IPS-NIHi7 (cell line): ENCODE measurements at regions not wholly inside any gene's neighbourhood (a gene's known extent, or its start where the extent isn't known, plus 50 kb on each side); places are given as distances from the start of the nearest gene placed in this dataset.

Experiments
- DNase-seq: peaks from one replicate; pipeline ENCODE4 v3.0.0; 2012; ENCODE audit warnings: mixed read lengths; ENCODE audit errors: extremely low spot score

DNA sequence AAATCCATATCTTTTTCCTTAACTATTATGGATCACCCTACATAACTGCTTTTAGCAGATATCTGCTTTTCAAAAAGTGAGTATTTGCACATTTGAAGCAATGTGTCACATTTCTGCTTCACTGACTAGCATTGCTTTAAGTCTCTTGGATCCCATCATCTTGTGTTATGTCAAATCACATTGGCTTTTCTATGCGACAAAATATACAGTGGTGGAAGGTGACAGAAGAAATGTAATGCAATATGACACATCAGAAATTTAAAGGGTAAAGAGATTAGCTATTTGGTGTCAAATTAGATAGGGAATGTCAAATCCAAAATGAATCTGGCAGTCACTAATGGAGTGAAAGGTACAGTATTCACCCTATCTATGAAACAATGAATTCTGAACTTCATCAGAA lies 1282.1 kb upstream of the PCDH20 start:
- no peak for DNase-seq

- DNase-seq: no peak
Measured at GRCh38 chr13:62696490-62696889, 1280.8 kb upstream of the PCDH20 start.

DNA sequence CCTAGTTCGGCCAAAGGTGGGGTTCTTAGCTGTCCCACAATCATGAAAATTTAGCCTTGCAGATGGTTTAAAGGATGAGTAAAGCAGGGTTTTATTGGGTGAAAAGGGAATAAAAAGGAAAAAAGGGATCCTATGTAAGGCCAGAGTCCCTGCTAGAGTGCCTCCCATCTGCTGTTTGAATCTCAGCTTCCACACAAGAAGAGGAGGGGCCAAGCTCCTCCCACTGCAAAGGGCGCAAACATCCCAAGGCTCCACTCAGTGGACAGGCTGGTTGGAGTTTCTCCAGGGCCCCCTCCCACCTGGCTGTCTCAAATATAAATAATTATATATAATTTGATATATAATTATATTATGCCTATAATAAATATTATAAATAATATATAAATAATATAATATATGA lies 1272.1 kb upstream of the PCDH20 start:
- no peak for DNase-seq

- no peak for DNase-seq
Measured at GRCh38 chr13:62684359-62684758, 1268.7 kb upstream of the PCDH20 start.

DNA sequence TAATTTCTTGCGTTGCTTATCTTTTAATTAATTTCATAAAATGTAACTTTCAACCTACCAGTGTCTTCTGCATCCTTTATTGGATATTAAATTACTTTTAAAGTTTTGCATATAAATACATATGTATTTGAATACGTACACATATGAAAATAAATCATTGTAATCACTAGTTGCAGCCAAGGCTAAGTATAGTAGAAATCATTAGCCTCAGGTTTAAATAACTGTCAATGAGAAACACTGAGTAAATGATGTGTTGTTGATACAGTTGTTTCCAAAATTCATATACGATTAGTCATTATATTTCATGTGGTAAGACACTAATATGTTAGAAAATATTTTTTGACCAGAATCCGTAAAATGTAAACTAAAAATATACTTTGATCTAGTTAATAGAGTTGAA lies 1267.1 kb upstream of the PCDH20 start:
- no peak for DNase-seq

- DNase-seq: no peak
Measured at GRCh38 chr13:62678039-62678438, 1262.4 kb upstream of the PCDH20 start.

DNA sequence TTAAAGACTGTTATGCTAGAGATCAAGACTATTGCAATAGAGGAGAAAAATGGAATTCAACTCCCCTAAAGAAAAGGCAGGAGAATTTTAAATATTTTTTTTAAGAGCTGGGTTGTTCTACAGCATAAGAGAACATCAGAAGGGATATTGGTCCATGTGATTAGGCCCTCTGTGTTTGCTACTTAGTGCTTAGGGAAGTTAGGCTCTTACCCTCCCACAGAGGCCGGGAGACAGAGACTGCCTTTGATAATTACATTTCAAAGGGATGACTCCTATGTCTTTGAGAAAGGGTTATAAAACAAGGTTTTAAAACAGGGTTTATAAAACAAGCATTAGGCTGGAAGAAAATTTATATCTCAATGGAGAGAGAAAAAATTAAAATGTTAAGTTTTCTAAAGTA lies 1248.1 kb upstream of the PCDH20 start:
- DNase-seq: no peak

GRCh38 chr13:62659365-62659764 lies 1243.7 kb upstream of the PCDH20 start:
- DNase-seq: no peak

DNA sequence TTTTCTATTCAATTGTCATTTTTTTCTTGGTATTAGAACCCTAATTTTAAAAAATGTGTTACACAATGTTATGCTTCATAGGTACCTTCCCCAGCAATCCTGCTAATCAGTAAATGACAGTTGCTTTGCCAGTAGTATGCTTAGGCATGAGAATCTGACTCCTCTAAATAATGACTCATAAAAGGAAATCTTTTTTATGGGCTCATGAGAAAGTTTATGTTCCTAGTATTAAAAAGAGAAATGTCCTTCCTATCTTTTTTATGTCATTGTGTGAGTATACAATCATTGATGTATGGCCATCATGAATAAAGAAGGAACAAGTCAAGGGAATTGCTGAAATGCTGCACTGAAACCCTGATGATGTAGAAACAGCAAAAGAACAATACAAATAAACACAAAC lies 1237.7 kb upstream of the PCDH20 start:
- no peak for DNase-seq

DNA sequence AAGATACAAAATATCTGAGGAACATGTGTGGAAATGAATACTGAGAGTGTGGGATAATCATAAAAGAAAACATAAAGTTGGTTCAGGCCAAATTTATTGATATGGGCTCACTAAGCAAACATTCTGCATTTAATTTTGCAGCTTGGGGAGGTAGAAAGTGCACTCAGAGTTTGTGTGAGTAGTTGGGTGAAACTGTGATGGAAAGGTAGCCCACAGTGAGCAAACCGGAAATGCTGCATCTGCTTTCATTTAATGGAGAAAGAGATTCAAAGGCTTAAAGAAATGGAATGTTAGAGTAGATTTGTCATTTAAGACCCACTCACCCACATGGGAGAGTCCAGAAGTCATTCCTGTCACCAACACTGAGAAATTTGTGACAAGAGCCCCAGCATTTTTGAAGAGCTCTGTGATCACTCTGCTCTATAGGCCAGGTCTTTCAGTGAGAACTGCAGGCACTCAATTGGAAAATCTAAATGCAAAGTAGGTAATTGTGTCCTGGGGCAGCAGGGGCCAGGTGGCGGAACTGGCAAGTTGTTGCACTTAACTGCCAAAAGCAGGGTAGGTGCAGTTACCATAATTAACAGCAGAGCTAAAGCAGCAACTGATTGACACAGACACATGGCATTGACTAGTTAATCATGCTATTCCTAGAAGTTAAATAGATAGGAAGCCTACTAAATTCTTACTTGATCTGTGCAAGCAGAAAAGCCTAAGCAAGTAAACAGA lies 1228.3 kb upstream of the PCDH20 start:
- no peak for DNase-seq

- DNase-seq: no peak
Measured at GRCh38 chr13:62643007-62643483, 1227.4 kb upstream of the PCDH20 start.

DNA sequence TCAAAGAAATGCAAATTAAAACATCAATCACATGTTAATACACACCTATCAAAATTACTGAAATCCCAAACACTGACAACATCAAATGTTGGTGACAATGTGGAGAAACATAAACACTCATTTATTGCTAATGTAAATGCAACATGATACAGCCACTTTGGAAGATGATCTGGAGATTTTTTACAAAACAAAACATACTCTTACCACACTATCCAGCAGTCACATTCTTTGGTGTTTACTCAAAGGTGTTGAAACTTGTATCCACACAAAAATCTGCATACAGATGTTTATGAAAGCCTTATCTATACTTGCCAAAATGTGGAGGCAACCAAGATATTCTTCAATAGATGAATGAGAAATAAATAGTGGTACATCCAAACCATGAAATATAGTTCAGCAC lies 1219.5 kb upstream of the PCDH20 start:
- no peak for DNase-seq

DNA sequence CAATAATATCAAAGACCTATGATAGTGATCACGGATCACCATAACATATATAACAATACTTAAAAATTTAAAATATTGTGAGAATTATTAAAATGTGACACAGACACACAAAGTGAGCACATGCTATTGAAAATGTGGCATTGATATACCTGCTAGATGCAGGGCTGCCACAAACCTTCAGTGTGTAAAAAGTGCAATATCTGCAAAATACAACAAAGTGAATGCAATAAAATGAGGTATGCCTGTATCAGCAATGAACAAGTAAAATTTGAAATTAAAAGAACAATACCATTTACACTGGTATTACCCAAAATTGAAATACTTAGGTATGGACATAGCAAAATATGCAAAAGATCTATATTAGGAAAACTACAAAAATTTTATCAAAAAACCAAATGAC lies 1217.8 kb upstream of the PCDH20 start:
- DNase-seq: no peak

GRCh38 chr13:62631619-62632018 lies 1216.0 kb upstream of the PCDH20 start:
- DNase-seq: no peak

DNA sequence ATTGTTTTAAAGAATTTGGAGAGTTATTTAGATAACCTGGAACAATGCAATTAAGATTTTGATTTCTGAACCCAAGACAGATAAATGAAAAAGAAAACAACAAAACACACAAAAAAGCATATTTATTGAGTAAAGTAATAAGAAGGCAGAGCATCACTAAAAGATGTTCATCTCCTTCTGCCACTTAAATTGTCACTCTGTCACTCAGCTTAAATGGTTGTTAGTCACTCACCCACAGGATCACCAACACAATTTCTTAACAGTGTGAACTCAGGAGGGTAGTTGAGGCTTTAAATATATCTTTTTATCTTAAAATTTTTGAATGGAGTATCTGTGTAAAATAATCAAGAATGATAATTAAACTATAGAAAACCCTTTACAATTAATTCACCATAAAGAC lies 1215.5 kb upstream of the PCDH20 start:
- DNase-seq: no peak

DNA sequence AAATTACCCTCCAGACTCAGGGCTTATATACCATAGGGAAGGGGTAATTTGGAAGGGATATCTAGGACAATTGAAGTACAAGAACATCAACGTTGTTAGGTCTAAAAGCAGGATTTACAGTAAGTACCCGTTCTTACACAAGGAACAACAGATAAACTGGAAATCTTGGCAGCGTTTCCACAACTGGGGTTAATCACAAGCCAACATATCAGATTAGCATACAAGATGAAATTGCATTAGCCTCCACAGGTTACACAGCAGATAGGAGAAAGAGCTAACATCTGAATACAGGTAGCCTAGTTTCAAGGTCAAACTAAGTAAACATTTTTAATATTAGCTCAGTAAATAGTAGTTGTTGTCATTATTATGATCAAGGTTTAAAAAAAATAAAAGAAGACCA lies 1214.0 kb upstream of the PCDH20 start:
- no peak for DNase-seq

DNA sequence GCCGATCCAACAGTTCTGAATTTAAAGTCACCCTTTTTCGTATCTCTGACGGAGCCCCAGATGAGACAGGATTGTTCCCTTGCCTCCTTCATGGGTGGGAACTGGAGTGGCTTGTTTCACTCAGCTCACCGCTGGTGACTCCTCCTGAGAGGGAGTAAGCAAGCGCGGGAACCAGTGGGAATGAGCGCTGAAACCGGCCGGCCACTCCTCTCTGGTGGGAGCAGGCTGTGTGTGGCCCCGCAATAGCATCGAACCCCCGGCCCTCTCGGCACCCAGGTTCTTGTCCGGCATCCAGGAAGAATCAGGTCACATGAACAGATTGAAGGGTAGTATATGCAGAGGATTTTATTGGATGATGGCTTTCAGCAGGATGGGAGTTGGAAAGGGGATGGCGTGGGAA lies 1211.6 kb upstream of the PCDH20 start:
- DNase-seq: no peak

DNA sequence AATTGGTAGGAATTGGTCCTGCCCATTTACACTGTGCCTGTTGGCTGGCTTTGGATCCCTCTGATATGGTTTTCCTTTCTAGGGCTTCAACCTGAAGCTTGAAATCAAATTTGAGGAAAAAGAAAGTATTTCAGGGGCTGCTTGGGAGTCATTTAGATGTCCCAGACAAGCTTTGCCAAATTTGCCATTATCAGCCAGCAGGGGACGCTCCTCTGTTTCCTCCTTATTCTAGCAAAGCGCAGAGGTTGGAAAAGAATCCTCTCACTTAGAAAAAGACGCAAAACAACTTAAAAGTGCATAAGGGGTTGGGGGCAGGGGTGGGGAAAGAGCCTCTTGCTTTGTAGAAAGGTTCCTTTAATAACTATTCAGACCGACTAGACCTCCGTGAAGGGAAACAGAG lies 1211.1 kb upstream of the PCDH20 start:
- peak; percentile 52 for DNase-seq

DNA sequence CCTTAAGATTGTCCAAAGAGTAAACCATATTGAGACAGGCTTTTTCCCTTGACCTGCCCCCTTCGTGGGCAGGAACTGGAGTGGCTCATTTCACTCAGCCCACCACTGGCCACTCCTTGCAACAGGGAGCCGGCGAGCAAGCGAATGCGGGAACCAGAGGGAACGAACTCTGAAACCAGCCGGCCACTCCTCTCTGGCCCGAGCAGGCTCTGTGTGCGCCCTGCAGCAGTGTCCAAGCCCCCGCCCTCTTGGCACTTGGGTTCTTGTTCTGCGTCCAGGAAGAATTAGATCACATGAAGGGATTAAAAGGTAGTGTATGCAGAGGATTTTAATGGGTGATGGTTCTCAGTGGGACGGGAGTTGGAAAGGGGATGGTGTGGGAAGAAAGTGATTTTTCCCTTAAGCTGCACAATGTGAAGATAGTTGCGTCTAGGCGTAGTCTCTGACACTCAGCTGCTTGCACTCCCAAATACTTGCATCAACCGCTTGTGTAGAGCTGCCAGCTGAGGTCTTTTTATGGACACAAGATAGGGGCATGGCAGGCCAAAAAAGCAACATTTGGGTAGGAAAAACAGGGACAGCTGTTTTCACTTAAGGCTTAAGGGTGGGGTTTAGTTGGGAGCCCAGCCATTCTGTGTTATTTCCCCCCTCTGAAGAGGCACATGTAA lies 1209.7 kb upstream of the PCDH20 start:
- DNase-seq: no peak

DNA sequence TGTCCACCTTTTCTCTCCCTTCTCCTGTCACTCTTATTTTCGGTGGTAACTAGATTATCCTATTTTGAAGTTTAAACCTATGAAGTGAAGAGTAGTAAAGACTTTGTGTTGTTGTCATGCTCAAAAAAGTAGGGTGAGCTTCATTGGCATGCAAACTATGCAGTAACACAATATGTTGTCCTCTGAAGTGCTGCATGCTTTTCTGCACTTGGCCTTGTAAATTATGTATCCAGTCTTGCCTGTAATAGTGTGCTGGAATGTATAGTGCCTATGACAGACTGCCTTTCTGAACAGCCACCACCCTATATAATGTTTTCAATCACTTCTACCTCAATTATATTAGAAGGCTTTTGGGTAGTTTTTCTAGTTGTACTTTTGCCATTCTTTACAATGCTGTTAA lies 1198.2 kb upstream of the PCDH20 start:
- DNase-seq: no peak

DNA sequence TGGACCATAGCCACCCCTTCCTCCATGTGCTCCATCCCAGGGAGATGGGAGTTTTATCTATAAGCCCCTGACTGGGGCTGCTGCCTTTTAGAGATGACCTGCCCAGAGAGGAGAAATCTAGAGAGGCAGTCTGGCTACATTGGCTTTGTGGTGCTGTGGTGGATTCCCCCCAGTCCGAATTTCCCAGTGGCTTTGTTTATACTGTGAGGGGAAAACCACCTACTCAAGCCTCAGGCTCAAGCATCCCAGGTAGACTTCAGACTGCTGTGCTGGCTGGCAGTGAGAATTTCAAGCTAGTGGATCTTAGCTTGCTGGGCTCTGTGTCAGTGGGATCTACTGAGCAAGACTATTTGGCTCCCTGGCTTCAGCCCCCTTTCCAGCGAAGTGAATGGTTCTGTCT lies 1195.7 kb upstream of the PCDH20 start:
- DNase-seq: no peak

DNA sequence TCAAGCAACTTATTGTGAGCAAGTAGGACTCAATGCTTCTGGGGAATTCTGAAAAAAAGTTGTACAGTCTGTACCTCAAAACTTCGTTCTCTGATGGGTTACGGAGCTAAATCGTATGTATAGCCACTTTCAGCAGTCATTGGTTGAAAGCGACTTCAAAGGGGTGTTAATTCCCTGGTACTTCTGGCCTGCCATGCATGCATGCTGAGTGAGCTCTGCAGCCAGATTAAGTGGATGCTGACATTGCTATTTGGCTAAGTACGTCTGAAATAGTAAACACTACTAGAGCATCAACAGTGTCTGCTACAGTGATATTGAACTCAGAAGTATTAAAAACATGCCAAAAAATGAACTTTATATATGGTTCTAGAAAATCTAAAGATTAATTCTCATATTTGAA lies 1183.1 kb upstream of the PCDH20 start:
- peak; percentile 17 for DNase-seq

DNA sequence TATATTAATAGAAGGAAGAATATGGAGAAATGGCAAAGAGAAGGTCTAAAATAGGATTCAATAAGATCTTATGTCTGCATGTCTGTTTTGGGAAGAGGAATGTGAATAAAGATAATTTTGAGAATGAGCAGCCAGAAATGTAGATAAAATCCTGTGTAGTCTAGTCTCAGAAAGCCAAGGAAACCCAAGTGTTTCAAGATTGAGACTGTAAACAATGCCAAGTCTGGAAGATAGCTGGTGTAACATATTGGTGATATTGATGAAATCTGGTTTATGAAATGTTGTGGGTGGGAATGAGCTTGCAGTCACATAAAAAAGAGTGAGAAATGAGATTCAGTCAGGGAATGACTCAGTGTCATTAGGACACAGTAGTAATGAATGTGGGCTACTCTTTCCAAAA lies 1180.3 kb upstream of the PCDH20 start:
- no peak for DNase-seq

- DNase-seq: no peak
Measured at GRCh38 chr13:62593804-62594203, 1178.2 kb upstream of the PCDH20 start.
